ENCODE measurements at regions not wholly inside any gene's neighbourhood (a gene's known extent, or its start where the extent isn't known, plus 50 kb on each side); places are given as distances from the start of the nearest gene placed in this dataset.

DNA sequence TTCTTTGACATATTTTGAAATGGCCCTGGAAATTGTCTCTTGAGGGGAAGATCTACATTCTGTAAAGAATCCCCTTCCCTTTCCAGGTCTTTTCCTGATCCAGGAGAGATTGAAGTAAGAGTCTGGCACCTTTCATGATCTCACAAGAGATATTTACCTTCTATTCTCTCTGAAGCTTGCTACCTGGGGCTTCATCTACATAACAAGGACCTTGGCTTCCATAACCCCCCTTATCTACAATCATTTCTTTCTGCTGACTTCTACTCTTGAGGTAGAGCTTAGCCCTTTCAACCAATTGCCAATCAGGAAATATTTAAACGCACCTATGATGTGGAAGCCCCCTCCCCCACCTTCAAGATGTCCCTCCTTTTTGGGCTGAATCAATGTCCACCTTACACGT is 383.7 kb upstream of the MAGEB18 start (continued):
- TF ChIP-seq, protein P1, sequence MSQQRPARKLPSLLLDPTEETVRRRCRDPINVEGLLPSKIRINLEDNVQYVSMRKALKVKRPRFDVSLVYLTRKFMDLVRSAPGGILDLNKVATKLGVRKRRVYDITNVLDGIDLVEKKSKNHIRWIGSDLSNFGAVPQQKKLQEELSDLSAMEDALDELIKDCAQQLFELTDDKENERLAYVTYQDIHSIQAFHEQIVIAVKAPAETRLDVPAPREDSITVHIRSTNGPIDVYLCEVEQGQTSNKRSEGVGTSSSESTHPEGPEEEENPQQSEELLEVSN (IDR thresholded peaks at IDR 0.05): no peak
- no peak for TF ChIP-seq BCL11A (IDR thresholded peaks at IDR 0.05; ENCODE audit: low read depth in 2 of 2, low read length in 2 of 2)
- no peak for TF ChIP-seq ASH2L (IDR thresholded peaks at IDR 0.05; ENCODE audit: low read length)
- no peak for TF ChIP-seq RXRA (IDR thresholded peaks at IDR 0.05; ENCODE audit: insufficient read depth, low read depth, low read length)
